GDM1 (cell line): ENCODE measurements at regions not wholly inside any gene's neighbourhood (a gene's known extent, or its start where the extent isn't known, plus 50 kb on each side); places are given as distances from the start of the nearest gene placed in this dataset.
"Not testable (repeated sequence)": the region's sequence is repeated elsewhere in the genome, so short reads cannot be mapped to it uniquely, and the experiment has no call there.

Source experiments
- DNase-seq: peaks from one replicate; lab custom pipeline; 2025; lab: John Stamatoyannopoulos, UW

DNA sequence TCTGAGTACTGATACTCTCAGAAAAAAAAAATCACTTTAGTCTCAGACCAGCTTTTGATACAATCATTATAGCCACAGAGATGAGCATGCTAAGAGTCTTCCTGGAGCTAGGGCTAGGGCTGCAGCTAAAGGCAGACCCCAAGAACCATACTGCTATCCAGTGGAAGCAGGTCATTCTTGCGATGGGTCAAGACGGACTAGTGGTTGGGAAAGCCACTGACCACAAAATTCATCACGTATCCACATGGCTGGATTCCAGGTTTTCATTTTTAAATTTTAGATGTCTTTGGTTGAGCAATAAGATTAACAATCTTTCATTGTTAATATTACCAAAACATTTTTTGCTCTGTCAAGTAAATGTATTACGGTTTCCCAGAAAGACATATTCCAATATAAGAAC, 598.1 kb downstream of the DNAH5 start:
- DNase-seq: no peak

DNA sequence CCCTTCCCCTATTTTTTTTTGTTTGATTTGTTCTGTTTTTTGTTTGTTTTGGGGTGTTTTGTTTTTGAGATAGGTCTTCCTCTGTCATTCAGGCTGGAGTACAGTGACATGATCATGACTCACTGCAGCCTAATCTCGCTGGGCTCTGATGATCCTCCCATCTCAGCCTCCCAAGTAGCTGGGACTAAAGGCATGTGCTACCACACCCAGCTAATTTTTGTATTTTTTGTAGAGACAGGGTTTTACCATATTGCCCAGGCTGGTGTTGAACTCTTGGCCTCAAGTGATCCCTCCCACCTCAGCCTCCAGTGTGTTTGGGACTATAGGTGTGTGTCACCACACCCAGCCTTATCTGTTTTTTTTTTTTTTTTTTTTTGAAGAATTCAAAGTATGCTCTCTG, 605.4 kb downstream of the DNAH5 start:
- no peak for DNase-seq

DNA sequence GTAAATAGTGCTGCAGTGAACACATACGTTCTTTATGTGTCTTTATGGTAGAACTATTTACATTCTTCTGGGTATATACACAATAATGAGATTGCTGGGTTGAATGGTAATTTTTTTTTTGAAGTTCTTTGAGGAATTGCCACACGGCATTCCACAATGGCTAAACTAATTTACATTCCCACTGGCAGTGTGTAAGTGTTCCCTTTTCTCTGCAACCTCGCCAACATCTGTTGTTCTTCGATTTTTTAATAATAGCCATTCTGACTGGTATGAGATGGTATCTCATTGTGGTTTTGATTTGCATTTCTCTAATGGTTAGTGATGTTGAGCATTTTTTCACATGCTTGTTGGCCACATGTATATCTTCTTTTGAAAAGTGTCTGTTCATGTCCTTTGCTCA, 609.5 kb downstream of the DNAH5 start:
- DNase-seq: not testable (repeated sequence)

DNA sequence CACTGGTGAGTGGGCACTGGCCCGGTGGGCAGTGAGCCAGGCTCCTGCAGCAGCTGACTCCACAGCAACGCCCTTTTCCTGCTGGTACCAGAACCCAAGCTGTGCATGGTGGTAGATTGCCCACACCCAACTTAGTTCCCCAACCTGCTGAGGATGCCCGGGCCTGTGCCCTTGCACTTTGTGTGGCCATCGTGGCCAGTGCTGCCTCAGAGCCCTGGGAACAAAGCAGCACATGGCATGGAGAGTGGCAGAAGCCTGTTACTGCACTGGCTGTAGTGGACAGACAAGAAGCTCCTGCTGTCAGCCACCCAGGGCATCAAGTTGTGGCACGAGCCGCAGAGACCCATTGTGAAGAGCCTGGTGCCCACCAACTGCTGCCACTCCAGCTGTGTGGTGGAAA, 612.9 kb downstream of the DNAH5 start:
- no peak for DNase-seq

DNA sequence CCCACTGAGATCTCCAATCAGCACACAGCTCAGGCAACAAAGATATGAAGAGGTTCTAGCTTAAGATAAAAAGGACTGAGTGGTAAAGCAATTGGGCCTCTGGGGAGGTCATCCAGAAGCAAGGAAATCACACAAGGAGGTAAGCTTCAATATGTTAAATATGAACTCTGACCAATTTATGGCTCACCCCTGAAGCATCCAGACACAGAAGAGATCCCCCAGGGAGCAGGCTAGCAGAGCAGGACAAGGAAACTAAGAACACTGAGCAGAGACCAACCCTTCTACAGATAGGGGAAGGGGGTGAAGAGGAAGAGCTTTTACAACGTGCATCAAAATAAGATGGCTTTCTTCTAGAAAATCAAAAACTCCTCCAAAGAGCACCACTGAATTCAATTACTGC, 616.2 kb downstream of the DNAH5 start:
- no peak for DNase-seq

DNA sequence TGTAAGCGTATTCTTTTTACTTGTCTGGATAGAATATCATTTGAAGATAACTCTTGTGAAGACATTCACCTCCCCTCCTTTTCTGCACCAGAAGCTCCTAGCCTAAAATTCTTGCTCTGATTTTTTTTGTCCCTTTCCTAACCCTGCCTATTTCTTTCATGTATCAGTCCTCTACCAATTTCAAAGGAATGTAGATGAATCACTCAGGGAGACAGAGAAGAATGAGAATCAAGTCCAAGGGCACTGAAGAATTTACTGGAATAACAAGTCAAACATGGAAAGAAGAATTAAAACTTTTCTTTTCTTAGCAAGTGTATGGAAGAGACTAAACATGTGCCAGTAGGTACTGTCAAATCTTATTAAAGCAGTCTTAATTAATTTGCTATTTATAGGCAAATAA, 618.7 kb downstream of the DNAH5 start:
- DNase-seq: no peak

DNA sequence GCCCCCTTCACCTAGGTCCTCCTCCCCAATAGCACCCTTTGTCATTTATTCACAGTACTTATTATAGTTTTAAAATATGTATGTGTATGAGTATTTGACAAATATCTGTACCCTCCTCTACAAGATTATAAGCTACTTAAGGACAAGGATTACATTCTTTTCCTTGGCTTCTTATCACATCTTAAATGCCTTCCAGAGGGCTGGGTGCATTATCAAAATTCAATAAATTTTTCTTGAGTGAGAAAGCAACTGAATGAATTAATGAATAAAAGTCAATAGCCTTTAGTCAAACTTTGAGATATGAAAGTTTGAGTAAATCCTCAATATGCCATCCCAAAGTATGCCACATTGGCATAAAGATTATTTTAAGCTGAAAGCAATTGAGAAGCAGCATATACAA, 621.7 kb downstream of the DNAH5 start:
- DNase-seq: no peak

DNA sequence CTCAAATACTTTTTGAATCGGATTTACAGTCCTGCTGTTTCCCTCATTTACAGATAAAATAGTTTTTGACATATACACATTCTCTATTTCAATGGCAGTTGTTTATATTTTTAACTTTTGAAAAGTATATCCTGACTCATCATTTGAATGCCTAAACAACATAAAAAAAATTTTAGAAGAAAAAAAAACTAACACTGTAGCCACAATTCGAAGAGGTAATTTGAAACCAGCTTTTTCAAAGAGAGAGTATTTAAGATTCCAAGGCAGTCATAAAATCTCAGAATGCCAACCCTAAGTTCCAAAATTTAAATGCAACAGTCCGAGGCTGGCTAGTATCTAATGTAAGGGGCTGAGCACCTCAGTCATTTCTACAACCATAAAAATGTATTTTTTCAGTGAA, 626.8 kb downstream of the DNAH5 start:
- DNase-seq: no peak

DNA sequence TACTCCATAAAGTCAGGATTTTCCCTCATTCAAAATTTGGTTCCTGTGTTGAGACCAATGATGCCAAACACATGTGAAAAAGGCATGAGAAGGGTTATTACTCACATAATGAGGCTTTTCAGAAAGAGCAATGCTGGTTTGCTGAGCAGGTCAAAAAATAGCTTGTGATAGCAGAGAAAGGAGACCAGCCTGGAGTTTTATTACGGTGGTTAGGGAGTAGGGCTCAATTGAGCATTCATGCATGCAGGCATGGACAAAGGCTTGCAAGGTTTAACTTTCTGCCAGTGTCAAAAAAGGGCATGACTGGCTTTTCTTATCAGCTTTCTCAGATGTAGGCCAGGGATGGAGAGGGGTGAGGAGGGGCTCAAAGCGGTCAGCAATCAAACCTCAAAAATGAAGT, 628.3 kb downstream of the DNAH5 start:
- no peak for DNase-seq

DNA sequence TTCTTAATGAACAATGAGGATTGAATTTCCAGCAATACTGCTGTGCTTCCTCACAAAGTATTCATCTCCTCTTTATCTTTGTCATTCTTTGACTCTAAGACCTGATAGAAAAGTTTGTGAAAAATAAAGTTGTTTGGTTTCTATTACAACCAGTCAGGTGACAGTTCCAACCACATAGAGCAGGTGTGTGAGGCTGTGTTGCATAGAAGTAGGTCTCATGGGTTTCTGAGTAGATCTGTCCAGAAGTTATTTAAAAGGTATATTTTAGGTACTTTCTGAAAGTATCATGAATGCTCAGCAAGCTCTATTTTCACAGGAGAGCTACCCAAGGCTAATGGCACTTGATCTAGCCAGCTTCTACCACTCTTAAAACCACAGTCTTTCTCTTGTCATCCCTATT, 637.0 kb downstream of the DNAH5 start:
- no peak for DNase-seq

DNA sequence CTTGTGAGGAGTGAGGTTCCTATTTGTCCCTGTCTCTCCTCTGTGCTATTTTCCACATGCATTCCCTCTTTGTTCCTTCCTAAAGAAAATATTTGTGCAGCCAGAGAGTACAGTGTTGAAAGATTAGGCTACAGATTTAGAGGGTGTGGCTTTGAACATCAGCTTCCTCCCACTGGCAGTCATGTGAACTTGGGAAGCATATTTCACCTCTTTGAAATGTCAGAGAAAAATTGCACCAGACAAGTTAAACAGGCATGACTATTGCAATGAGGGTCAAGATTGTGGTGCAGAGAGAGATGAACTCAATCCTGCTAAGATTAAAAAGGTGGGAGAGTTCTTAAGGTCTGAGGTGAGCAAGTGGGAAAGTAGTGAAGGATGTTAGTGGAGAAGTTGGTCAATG, 641.0 kb downstream of the DNAH5 start:
- DNase-seq: no peak

DNA sequence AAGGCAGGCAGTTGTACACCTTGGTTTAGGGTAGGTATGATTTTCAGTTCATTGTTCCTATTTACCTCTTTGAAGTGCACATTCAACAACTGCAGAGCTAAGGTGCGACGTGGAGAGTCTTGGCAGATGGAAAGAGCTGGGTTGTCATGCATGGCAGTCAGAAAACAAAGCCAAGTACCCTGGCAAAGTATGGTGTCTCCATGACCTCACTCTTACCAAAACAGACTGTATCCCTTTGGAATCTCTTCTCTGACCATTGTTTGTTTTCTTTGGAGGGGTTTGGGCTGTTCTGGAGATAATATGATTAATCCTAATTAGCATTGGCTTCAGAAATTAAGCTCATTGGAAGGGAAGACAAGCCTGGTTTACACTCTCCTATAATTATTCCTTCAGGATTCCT, 665.7 kb downstream of the DNAH5 start:
- no peak for DNase-seq

DNA sequence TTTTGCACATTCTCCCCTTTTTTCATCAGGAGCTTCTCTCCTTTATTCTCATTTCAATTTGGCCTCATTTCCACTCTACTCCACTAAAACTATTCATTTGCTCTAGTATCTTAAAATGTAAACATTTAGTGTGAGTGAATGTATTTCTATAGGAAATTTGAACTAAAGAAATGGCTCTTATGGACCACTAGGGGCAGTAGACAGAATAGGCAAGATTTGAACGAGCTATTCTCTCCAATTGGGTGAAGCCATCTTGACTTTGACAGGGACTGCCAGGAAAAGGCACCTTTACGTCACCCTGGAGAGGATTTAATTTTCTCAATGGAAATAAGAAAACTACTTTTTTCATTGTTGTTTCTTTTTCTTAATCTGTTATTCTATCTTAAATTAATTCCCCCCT, 666.3 kb downstream of the DNAH5 start:
- DNase-seq: no peak

DNA sequence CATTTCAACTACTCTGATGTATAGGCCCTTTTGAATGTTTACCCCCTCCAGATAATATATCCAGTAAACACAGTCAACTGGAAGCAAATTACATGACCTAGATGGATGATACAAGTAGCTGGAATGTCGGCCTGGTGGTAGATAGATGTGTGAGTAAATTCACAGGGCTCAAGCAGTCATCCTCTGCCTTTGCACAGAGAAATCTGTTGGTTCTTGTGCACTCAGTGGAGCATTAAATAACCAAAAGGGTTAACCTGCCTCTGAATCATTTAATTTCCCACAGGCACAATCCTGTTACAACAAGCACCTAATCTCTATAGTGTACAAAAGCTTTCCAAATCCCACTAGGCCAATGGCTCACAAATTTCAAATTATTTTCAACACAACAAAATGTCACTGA, 668.3 kb downstream of the DNAH5 start:
- DNase-seq: no peak

DNA sequence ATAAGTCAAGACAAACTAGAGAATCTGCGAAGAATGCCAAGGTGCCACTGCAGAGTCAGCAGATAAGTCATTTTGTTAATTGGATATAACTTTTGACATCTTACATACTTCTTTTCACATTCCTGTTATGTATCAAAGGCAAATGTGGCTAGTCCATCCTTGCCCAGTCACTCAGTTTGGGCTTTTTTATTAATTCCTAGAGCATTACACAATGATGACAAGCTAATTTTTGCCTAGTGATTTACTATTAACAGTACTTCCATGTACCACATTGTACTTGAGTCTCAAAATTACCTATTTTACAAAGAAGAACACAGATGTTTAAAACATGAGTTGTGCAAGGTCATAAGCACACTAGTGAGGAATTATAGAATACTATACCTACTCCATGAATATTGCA, 680.8 kb downstream of the DNAH5 start:
- no peak for DNase-seq

DNA sequence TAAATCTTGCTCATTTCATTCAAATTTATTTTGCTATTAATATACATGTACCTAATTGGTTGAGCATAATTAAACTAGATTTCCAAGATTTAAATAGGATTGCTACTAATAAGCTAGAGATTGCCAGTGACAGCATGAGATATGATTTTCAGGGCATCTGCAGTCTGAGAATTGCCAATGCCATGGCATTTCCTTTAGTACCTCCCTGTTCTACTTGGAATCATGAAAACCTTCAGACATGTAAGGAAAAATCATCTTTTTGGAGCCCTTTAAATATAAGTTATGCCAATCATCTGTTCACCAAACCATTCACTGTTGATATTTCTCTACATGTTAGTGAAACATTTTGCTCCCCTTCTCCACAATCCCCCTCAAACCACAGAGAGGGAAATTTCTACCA, 691.4 kb downstream of the DNAH5 start:
- no peak for DNase-seq

DNA sequence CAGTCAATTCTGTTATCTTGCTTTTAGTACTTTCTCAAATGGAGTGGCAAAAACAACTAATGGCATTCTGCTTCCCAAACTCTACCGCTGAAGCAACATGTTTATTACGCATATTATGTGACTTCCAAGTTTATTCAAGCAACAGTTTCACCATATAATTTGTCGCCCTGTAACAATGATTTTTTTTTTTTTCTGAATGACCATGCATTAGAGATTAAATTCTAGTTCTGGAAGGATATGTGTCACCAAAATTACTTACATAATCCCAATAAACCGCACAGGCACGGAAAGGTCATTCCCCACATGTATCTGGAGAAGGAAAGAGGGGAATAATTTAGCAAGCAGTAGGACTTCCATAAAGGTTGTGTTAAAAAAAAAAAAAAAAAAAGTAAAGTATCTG, 691.8 kb downstream of the DNAH5 start:
- no peak for DNase-seq

DNA sequence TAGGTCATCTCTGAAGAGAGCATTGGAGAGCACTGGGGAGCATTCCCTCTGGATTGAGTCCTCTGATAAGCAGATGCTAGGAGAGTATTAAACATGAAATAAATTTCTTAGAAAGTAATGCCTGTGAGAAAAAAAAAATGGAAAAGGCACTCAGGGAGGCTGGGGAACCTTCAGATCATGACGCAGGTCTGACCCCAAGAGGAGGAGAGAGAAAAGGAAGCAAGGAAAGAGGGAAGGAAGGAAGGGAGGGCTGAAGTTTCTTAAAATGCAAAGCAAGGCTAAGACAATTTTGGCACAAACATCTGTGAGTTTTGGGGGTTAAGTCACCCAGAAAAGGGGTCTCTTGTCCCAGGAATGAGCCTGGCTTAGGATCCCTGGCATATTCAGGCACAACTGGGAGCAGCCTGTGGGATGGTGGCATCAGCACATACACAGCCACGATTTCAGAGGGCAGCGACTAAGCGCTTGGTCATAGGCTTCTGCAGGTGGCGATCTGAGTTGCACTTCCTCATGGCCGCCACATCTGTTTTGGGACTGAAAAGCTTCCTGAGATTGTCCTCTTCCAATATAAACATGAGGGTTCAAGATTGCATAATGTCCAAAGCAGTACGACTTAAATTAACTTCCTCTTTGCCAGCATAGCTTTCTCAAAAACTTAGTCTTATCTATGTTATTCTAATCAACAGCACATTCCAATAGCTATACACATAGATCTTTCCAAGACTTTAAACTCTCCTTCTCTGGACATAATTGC, 692.7 kb downstream of the DNAH5 start:
- no peak for DNase-seq

DNA sequence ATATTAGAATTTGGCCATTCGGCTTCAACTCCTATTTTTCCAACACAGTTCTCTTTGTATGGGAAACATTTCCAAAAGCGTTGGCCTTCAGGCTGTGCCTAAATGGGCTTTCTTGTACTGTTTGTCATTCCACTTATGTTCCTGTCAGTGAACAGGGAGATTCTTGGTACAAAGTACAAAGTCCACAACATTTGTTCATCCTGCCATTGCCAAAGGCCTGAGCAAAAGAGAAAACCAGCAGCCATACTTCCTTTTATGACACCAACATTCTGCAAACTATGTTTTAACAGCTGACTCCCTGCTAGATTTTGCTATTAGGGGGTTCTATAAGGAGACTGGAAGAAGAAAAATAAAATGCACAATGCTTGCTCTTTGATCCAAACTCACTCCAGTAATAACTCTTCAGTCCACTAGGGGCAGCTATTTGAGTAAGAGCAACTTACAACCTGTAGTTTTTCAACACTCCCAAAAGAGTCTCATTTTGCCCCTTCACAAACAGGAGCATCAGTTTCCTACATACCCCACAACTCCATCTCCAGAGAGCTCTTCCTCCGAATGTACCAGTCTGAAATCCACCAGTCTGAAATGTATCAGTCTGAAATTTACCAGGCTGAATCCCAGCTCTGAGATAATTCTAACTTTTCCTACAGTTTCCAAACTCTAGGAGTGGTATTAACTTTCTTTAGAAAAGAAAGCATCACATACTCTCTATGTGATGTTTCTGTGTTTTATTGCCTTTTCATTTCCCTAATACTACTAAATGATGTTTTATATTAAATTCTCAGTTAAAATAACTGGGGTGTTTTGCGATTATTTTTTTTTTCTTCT, 693.8 kb downstream of the DNAH5 start:
- DNase-seq: no peak

DNA sequence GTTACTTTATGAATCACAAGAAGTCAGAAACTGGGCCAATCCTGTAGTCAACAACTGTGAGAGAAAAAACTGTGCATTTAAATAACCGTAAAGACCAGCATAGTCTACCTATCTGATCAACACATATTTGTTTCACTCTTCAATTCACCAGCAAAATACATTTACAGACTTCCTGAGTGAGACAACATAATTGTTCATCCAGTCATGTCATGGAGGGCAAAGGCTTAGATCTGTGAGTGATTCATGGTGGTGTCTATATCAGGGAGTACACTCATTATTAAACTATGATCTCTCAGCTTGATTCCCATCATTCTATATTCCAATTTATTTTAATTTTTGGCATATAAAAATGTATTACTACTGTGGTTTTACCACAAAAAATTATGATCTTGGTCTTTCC, 694.6 kb downstream of the DNAH5 start:
- no peak for DNase-seq

DNA sequence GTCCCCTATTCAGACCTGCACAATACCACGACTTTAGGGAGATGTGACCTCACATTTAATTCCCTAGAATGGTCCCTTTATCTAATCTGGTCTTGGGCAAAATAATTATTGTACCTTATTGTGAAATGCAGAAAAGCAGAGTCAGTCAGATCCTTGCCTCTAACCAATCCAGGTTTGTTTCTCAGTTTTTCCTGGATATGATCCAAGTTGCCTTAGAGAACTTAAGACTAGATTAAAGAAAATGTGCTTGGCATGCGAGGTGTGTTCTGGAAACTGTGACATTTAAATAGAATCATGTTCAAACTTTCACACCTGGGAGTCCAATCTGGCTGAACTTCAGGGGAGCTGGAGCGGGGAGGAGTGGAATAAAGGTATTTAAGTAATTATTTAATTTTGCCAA, 696.2 kb downstream of the DNAH5 start:
- DNase-seq: no peak

DNA sequence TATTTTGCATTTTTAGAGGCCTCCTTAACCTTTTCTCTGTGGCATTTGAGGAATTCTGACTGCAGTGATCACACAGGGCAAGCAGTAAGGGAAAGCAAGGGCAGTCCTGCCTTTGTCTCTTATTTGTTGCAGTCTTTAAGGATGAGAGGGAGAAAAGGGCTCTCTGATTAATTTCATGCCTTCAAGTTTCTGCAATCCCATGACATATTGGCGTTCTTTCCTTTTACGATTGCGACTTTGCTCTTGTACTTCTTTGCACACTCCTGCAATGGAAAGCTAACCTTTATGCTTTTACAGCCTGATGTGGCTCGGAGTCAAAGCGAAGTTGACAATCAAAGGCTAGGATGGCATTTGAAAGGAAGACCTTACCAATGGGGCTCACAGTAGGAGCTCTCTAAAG, 698.4 kb downstream of the DNAH5 start:
- no peak for DNase-seq

DNA sequence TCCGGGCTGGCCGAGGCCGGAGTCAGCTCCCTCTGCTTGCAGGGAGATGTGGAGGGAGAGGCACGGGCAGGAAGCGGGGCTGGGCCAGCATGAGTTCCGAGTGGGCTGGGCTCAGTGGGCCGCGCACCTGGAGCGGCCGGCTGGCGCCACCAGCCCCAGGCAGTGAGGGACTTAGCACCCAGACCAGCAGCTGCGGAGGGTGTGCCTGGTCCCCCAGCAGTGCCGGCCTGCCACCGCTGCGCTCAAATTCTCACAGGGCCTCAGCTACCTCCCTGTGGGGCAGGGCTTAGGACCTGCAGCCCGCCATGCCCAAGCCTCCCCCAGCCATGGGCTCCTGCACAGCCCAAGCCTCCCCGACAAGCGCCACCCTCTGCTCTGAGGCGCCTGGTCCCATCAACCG, 700.3 kb downstream of the DNAH5 start:
- no peak for DNase-seq

DNA sequence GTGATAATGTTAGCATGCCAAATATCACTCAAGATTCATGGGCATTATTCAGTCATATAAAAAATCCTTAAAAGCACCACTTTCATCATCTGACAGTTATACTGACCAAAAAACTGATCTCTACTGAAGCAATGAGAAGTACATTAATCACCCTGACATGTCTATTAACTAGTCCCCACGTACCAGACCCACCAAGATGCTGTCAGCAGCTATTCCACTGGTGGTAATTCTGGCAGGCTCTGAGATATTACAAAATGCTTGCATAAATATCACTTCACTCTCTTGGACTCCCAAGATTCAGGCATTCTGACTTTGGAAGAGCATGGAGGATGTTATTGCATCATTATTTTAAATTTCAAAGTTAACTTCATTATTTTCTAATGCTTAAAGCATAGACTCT, 717.0 kb downstream of the DNAH5 start:
- DNase-seq: no peak
